ENCODE measurements at regions not wholly inside any gene's neighbourhood (a gene's known extent, or its start where the extent isn't known, plus 50 kb on each side); places are given as distances from the start of the nearest gene placed in this dataset.

- H3K27ac ChIP-seq = no peak overlapping the region
- H3K27me3 ChIP-seq = no peaks in the 10 kb centered on the region
- H3K36me3 ChIP-seq = no peaks in the 10 kb centered on the region
- peaks cover 0 to 2% (median 0%) of the 10 kb centered on the region in 4 donors for H3K9me3 ChIP-seq
- no peak for TF ChIP-seq EP300 (IDR thresholded peaks at IDR 0.05)
- no peak for TF ChIP-seq POLR2A (IDR thresholded peaks at IDR 0.05)
- no peak for TF ChIP-seq POLR2AphosphoS5 (IDR thresholded peaks at IDR 0.05)
- no peak for TF ChIP-seq CTCF (IDR thresholded peaks at IDR 0.05)
- intact Hi-C loops (cut with DNase I) = no loop called here
- DNase-seq = no peak
- H3K4me3 ChIP-seq = no peak overlapping the region
- H3K4me1 ChIP-seq = no peaks in the 10 kb centered on the region
- WGBS, 2 donors = 42 to 47% methylated on average over 2 of the region's 2 CpGs
Observed at GRCh38 chr4:137347371-137347770, 184.9 kb downstream of the PCDH18 start.

GRCh38 chr4:137345597-137345996 is 186.7 kb downstream of the PCDH18 start:
- no peak overlapping the region for H3K27ac ChIP-seq
- no peaks in the 10 kb centered on the region for H3K36me3 ChIP-seq
- H3K4me1 ChIP-seq = no peaks in the 10 kb centered on the region
- no peaks in the 10 kb centered on the region for H3K27me3 ChIP-seq
- no peak for TF ChIP-seq POLR2A (IDR thresholded peaks at IDR 0.05)
- TF ChIP-seq CTCF (IDR thresholded peaks at IDR 0.05) = no peak
- no peak for TF ChIP-seq EP300 (IDR thresholded peaks at IDR 0.05)
- no peak for TF ChIP-seq POLR2AphosphoS5 (IDR thresholded peaks at IDR 0.05)
- 82 to 91% methylated on average over 1 of the region's 1 CpG for WGBS, 2 donors
- intact Hi-C loops (cut with DNase I) = no loop called here
- no peaks in the 10 kb centered on the region for H3K9me3 ChIP-seq
- no peak for DNase-seq
- no peak overlapping the region for H3K4me3 ChIP-seq

- 70 to 84% methylated on average over 8 of the region's 8 CpGs for WGBS, 2 donors
- no peak overlapping the region for H3K4me3 ChIP-seq
- TF ChIP-seq EP300 (IDR thresholded peaks at IDR 0.05) = no peak
- no peak for TF ChIP-seq CTCF (IDR thresholded peaks at IDR 0.05)
- TF ChIP-seq POLR2A (IDR thresholded peaks at IDR 0.05) = no peak
- no peak for TF ChIP-seq POLR2AphosphoS5 (IDR thresholded peaks at IDR 0.05)
- H3K9me3 ChIP-seq = no peaks in the 10 kb centered on the region
- no peaks in the 10 kb centered on the region for H3K27me3 ChIP-seq
- no peaks in the 10 kb centered on the region for H3K4me1 ChIP-seq
- intact Hi-C loops (cut with DNase I) = no loop called here
- H3K27ac ChIP-seq = no peak overlapping the region
- no peak for DNase-seq
- no peaks in the 10 kb centered on the region for H3K36me3 ChIP-seq
Observed at GRCh38 chr4:137343221-137343620, 189.1 kb downstream of the PCDH18 start.

GRCh38 chr4:137333031-137333430 is 199.3 kb downstream of the PCDH18 start:
- TF ChIP-seq POLR2AphosphoS5 (IDR thresholded peaks at IDR 0.05) (no peak), POLR2A (IDR thresholded peaks at IDR 0.05) (no peak), EP300 (IDR thresholded peaks at IDR 0.05) (no peak), CTCF (IDR thresholded peaks at IDR 0.05) (no peak)
- Histone ChIP-seq H3K27me3 (no peaks in the 10 kb centered on the region), H3K4me1 (no peaks in the 10 kb centered on the region), H3K9me3 (no peaks in the 10 kb centered on the region), H3K36me3 (no peaks in the 10 kb centered on the region), H3K27ac (no peak overlapping the region), H3K4me3 (no peak overlapping the region)
- WGBS, 2 donors = 75 to 91% methylated on average over 1 of the region's 1 CpG
- intact Hi-C loops (cut with DNase I) = no loop called here
- no peak for DNase-seq

- H3K4me3 ChIP-seq = no peak overlapping the region
- no peaks in the 10 kb centered on the region for H3K36me3 ChIP-seq
- no peak overlapping the region for H3K27ac ChIP-seq
- DNase-seq = no peak
- no peaks in the 10 kb centered on the region for H3K27me3 ChIP-seq
- no peaks in the 10 kb centered on the region for H3K9me3 ChIP-seq
- H3K4me1 ChIP-seq = peaks cover 0 to 7% (median 4%) of the 10 kb centered on the region in 4 donors
- 92 to 95% methylated on average over 3 of the region's 3 CpGs for WGBS, 2 donors
- TF ChIP-seq POLR2AphosphoS5 (IDR thresholded peaks at IDR 0.05) = no peak
- no peak for TF ChIP-seq EP300 (IDR thresholded peaks at IDR 0.05)
- TF ChIP-seq POLR2A (IDR thresholded peaks at IDR 0.05) = no peak
- no peak for TF ChIP-seq CTCF (IDR thresholded peaks at IDR 0.05)
- intact Hi-C loops (cut with DNase I) = no loop called here
Observed at GRCh38 chr4:137312257-137312656, 220.0 kb downstream of the PCDH18 start.
